ENCODE measurements at regions not wholly inside any gene's neighbourhood (a gene's known extent, or its start where the extent isn't known, plus 50 kb on each side); places are given as distances from the start of the nearest gene placed in this dataset.

- TF ChIP-seq CTCF (IDR thresholded peaks at IDR 0.05), result no peak
- TF ChIP-seq POLR2AphosphoS5 (IDR thresholded peaks at IDR 0.05), result no peak
Measured at GRCh38 chr6:62645274-62645673, 359.2 kb upstream of the KHDRBS2 start.
